HepG2 (cell line): ENCODE measurements at regions not wholly inside any gene's neighbourhood (a gene's known extent, or its start where the extent isn't known, plus 50 kb on each side); places are given as distances from the start of the nearest gene placed in this dataset.

Experiments used
- CC2D1A ChIP-seq: sonication (generic); formaldehyde crosslinking; IDR thresholded peaks from 2 replicates; pipeline ENCODE4 v1.8.1; 2023; ENCODE audit warnings: mild to moderate bottlenecking, missing genetic modification reagents
- CREB1 ChIP-seq, 2 experiments: fragments of 450-650 bp in 1 of 2; IDR thresholded peaks; 2 replicates each; pipeline ENCODE4 v1.6.1; 2016 to 2017; ENCODE audit warnings: control low read depth in 1 of 2, mild to moderate bottlenecking in 1 of 2, missing compliant biosample characterization in 1 of 2, missing genetic modification characterization in 1 of 2
- KDM5A ChIP-seq: fragments of 200-600 bp; sonication (generic); IDR thresholded peaks from 2 replicates; pipeline ENCODE4 v1.7.0; 2018; ENCODE audit warnings: antibody characterized with exemption, mild to moderate bottlenecking, low read length, borderline replicate concordance
- MYC ChIP-seq: sonication (generic); formaldehyde crosslinking; IDR thresholded peaks from 2 replicates; pipeline ENCODE4 v1.9.0; 2021; ENCODE audit warnings: missing genetic modification reagents, borderline replicate concordance
- SETDB1 ChIP-seq: sonication (generic); formaldehyde crosslinking; IDR thresholded peaks from 2 replicates; pipeline ENCODE4 v1.5.1; 2020; ENCODE audit warnings: missing genetic modification reagents, mild to moderate bottlenecking, borderline replicate concordance
- ZNF652 ChIP-seq: IDR thresholded peaks from 2 replicates; pipeline ENCODE4 v1.6.1; 2016; ENCODE audit warnings: low read depth, borderline replicate concordance
- ZZZ3 ChIP-seq: sonication (generic); formaldehyde crosslinking; IDR thresholded peaks from 2 replicates; pipeline ENCODE4 v1.4.0; 2020; ENCODE audit warnings: missing genetic modification reagents, mild to moderate bottlenecking, borderline replicate concordance
- TF ChIP-seq, protein P1 (sequence below): sonication (generic); formaldehyde crosslinking; IDR thresholded peaks from 2 replicates; pipeline ENCODE4 v1.5.0; 2020; ENCODE audit warnings: mild to moderate bottlenecking, missing genetic modification reagents, moderate library complexity
- TF ChIP-seq, protein P2 (sequence below): sonication (generic); formaldehyde crosslinking; IDR thresholded peaks from 2 replicates; pipeline ENCODE4 v1.4.0; 2020; ENCODE audit warnings: missing genetic modification reagents, borderline replicate concordance

DNA sequence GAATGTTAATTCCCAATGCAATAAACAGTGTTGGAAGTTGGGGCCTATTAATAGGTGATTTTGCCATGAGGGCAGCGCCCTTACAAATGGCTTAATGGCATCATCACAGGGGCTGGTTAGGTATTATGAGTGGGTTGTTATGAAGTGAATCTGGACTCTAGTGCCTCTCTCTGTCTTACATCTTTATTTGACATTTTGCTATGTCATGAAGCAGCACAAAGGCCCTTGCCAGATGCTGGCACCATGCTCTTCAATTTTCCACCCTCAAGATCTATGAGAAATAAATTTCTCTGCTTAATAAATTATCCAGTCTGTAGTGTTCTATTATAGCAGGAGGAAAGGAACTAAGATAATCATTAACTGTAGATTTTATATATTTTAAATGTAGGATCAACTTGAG lies 1098.7 kb upstream of the NUDT12 start:
- TF ChIP-seq SETDB1 (CRISPR knock-in tag), result no peak
- TF ChIP-seq KDM5A, result no peak
- TF ChIP-seq ZZZ3 (CRISPR knock-in tag), result no peak
- no peak for TF ChIP-seq ZNF652 (CRISPR knock-in tag)
- TF ChIP-seq, protein P1, sequence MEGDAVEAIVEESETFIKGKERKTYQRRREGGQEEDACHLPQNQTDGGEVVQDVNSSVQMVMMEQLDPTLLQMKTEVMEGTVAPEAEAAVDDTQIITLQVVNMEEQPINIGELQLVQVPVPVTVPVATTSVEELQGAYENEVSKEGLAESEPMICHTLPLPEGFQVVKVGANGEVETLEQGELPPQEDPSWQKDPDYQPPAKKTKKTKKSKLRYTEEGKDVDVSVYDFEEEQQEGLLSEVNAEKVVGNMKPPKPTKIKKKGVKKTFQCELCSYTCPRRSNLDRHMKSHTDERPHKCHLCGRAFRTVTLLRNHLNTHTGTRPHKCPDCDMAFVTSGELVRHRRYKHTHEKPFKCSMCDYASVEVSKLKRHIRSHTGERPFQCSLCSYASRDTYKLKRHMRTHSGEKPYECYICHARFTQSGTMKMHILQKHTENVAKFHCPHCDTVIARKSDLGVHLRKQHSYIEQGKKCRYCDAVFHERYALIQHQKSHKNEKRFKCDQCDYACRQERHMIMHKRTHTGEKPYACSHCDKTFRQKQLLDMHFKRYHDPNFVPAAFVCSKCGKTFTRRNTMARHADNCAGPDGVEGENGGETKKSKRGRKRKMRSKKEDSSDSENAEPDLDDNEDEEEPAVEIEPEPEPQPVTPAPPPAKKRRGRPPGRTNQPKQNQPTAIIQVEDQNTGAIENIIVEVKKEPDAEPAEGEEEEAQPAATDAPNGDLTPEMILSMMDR (CRISPR knock-in tag), result no peak
- TF ChIP-seq CC2D1A (CRISPR knock-in tag), result no peak
- TF ChIP-seq, protein P2, sequence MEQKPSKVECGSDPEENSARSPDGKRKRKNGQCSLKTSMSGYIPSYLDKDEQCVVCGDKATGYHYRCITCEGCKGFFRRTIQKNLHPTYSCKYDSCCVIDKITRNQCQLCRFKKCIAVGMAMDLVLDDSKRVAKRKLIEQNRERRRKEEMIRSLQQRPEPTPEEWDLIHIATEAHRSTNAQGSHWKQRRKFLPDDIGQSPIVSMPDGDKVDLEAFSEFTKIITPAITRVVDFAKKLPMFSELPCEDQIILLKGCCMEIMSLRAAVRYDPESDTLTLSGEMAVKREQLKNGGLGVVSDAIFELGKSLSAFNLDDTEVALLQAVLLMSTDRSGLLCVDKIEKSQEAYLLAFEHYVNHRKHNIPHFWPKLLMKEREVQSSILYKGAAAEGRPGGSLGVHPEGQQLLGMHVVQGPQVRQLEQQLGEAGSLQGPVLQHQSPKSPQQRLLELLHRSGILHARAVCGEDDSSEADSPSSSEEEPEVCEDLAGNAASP (CRISPR knock-in tag), result no peak
- TF ChIP-seq MYC (CRISPR knock-in tag), result no peak
- no peak for TF ChIP-seq CREB1 (IDR thresholded peaks at IDR 0.05)
- TF ChIP-seq CREB1 (CRISPR knock-in tag; IDR thresholded peaks at IDR 0.05), result no peak
